A549 (cell line): ENCODE measurements at regions not wholly inside any gene's neighbourhood (a gene's known extent, or its start where the extent isn't known, plus 50 kb on each side); places are given as distances from the start of the nearest gene placed in this dataset.

ENCODE experiments used
- CEBPB ChIP-seq, 2 experiments: fragments of >200 bp in 1 of 2; sonication (Bioruptor Twin) in 1 of 2; formaldehyde crosslinking in 1 of 2; IDR thresholded peaks; 2 replicates each; pipeline ENCODE4 v1.6.1; 2012 to 2016
- EP300 ChIP-seq, 2 experiments: fragments of >200 bp; sonication (Bioruptor Twin); formaldehyde crosslinking; IDR thresholded peaks; 2 replicates in 1 of 2; 3 replicates in 1 of 2; pipeline ENCODE4 v1.6.1; 2016 to 2017
- MAX ChIP-seq: IDR thresholded peaks from 2 replicates; pipeline ENCODE4 v1.6.1; 2012
- MAZ ChIP-seq: fragments of 150-350 bp; IDR thresholded peaks from 2 replicates; pipeline ENCODE4 v1.6.1; 2014; ENCODE audit warnings: antibody characterized with exemption, low read depth, low read length, borderline replicate concordance
- NR3C1 ChIP-seq: fragments of >200 bp; sonication (Bioruptor Twin); formaldehyde crosslinking; IDR thresholded peaks from 3 replicates; pipeline ENCODE4 v1.6.1; 2017
- RCOR1 ChIP-seq: fragments of 150-350 bp; IDR thresholded peaks from 2 replicates; pipeline ENCODE4 v1.6.1; 2014; ENCODE audit warnings: antibody characterized with exemption, low read length, low read depth
- TF ChIP-seq, protein P1 (sequence below): fragments of >200 bp; sonication (Bioruptor Twin); formaldehyde crosslinking; IDR thresholded peaks from 3 replicates; pipeline ENCODE4 v1.5.1; 2016
- TF ChIP-seq, protein P2 (sequence below): IDR thresholded peaks from 2 replicates; pipeline ENCODE4 v1.6.1; 2012; ENCODE audit warnings: low read depth, borderline replicate concordance

DNA sequence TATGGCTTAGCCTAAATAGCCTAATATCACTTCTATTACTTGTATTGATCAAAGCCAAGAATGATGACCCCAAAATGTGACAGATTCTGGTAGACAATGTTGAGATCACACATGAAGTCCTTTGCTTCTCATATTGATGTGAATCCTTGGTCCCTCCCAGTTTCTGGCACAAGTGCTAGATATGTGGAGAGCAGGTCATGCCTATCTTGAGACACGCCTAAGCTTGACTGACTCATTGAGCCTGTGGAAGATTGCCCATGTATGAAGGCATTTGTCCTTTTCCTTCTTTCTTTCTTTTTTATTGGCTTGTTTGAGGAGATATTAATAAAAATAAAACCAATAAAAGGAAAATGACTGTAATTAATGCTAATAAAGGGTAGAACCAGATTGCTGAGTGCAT, 54.0 kb upstream of the TMEM108 start:
- TF ChIP-seq MAZ (no peak), NR3C1 (no peak), RCOR1 (no peak), EP300 (IDR thresholded peaks at IDR 0.05) (no peak), CEBPB (IDR thresholded peaks at IDR 0.05) (no peak), MAX (no peak)
- TF ChIP-seq, protein P1, sequence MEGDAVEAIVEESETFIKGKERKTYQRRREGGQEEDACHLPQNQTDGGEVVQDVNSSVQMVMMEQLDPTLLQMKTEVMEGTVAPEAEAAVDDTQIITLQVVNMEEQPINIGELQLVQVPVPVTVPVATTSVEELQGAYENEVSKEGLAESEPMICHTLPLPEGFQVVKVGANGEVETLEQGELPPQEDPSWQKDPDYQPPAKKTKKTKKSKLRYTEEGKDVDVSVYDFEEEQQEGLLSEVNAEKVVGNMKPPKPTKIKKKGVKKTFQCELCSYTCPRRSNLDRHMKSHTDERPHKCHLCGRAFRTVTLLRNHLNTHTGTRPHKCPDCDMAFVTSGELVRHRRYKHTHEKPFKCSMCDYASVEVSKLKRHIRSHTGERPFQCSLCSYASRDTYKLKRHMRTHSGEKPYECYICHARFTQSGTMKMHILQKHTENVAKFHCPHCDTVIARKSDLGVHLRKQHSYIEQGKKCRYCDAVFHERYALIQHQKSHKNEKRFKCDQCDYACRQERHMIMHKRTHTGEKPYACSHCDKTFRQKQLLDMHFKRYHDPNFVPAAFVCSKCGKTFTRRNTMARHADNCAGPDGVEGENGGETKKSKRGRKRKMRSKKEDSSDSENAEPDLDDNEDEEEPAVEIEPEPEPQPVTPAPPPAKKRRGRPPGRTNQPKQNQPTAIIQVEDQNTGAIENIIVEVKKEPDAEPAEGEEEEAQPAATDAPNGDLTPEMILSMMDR = no peak
- TF ChIP-seq, protein P2, sequence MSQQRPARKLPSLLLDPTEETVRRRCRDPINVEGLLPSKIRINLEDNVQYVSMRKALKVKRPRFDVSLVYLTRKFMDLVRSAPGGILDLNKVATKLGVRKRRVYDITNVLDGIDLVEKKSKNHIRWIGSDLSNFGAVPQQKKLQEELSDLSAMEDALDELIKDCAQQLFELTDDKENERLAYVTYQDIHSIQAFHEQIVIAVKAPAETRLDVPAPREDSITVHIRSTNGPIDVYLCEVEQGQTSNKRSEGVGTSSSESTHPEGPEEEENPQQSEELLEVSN = no peak
